ENCODE measurements at regions not wholly inside any gene's neighbourhood (a gene's known extent, or its start where the extent isn't known, plus 50 kb on each side); places are given as distances from the start of the nearest gene placed in this dataset.

DNA sequence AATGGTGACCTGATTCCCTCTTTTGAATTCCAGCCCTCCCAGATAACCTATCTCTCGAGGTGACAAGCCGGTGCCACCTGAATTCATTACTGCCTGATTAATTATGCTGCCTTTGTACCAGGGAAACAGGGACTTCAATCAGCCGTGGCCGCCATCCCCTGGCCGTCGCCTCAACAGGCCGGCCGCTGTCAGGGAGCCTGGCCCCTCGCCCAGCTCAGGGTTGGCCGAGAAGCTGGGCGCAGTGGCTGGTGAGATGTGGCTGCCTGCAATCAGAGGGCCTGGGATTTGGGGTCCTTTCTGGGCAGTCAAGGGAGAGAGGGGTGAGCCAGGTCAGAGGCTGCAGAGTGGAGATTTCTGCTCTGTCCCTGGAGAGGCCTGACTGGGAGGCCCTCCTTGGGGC lies 91.2 kb downstream of the KCTD15 start:
- POLR2A ChIA-PET: no interaction called here
- Mint-ChIP-seq H3K4me1 (ENCODE audit: low read depth, unreplicated experiment) (peaks cover 7% of the 10 kb centered on the region), H3K36me3 (ENCODE audit: insufficient read depth, unreplicated experiment) (no peaks in the 10 kb centered on the region), H3K27me3 (ENCODE audit: insufficient read depth, unreplicated experiment) (no peaks in the 10 kb centered on the region), H3K27ac (ENCODE audit: unreplicated experiment) (no peak overlapping the region), H3K4me3 (ENCODE audit: unreplicated experiment) (no peak overlapping the region), H3K9me3 (ENCODE audit: unreplicated experiment) (no peaks in the 10 kb centered on the region)
- intact Hi-C loops (cut with micrococcal nuclease; ENCODE audit: unreplicated experiment): no loop called here
- Histone ChIP-seq H3K27me3 (replicated peaks; ENCODE audit: control insufficient read depth, insufficient read depth, low read length) (no peaks in the 10 kb centered on the region), H3K9me3 (no peaks in the 10 kb centered on the region), H3K4me3 (ENCODE audit: low read depth, low read length) (no peak overlapping the region), H3K4me1 (no peaks in the 10 kb centered on the region), H3K36me3 (ENCODE audit: control insufficient read depth, insufficient read depth, low read length) (no peaks in the 10 kb centered on the region)
- DNase-seq: no peak
- TF ChIP-seq, protein P1, sequence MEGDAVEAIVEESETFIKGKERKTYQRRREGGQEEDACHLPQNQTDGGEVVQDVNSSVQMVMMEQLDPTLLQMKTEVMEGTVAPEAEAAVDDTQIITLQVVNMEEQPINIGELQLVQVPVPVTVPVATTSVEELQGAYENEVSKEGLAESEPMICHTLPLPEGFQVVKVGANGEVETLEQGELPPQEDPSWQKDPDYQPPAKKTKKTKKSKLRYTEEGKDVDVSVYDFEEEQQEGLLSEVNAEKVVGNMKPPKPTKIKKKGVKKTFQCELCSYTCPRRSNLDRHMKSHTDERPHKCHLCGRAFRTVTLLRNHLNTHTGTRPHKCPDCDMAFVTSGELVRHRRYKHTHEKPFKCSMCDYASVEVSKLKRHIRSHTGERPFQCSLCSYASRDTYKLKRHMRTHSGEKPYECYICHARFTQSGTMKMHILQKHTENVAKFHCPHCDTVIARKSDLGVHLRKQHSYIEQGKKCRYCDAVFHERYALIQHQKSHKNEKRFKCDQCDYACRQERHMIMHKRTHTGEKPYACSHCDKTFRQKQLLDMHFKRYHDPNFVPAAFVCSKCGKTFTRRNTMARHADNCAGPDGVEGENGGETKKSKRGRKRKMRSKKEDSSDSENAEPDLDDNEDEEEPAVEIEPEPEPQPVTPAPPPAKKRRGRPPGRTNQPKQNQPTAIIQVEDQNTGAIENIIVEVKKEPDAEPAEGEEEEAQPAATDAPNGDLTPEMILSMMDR (IDR thresholded peaks at IDR 0.05; ENCODE audit: insufficient read depth in 1 of 2, low read depth in 1 of 2, low read length in 1 of 2, severe bottlenecking in 1 of 2, unreplicated experiment in 1 of 2): no peak
- CTCF ChIA-PET: no interaction called here
- BruUV-seq (replicated peaks): no TSS peak

DNA sequence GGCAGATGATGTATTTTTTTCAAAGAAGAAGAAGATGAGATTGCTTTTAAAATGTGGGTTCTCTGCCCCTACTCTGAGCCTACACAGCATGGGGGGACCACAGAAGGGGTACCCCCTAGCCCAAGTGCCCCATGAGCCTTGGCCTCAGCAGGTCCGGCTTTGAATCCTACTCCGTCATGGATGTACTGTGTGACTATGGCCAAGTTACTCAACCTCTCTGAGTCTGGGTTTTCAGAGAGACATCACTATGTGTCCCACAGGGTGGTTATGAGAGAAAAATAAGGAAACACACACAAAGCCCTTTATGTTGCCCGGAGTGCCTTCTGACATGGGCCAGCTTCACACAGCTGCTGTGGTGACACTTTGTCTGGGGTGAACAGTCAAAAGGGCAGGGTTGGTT lies 92.0 kb downstream of the KCTD15 start:
- H3K4me1 Mint-ChIP-seq (ENCODE audit: low read depth, unreplicated experiment): peaks cover 7% of the 10 kb centered on the region
- H3K9me3 Mint-ChIP-seq (ENCODE audit: unreplicated experiment): no peaks in the 10 kb centered on the region
- H3K27me3 ChIP-seq (replicated peaks; ENCODE audit: control insufficient read depth, insufficient read depth, low read length): no peaks in the 10 kb centered on the region
- H3K36me3 Mint-ChIP-seq (ENCODE audit: insufficient read depth, unreplicated experiment): no peaks in the 10 kb centered on the region
- CTCF ChIA-PET: no interaction called here
- BruUV-seq (replicated peaks): no TSS peak
- POLR2A ChIA-PET: no interaction called here
- no peaks in the 10 kb centered on the region for H3K4me1 ChIP-seq
- H3K27me3 Mint-ChIP-seq (ENCODE audit: insufficient read depth, unreplicated experiment): peaks cover 2% of the 10 kb centered on the region
- intact Hi-C loops (cut with micrococcal nuclease; ENCODE audit: unreplicated experiment): no loop called here
- H3K4me3 Mint-ChIP-seq (ENCODE audit: unreplicated experiment): no peak overlapping the region
- no peaks in the 10 kb centered on the region for H3K9me3 ChIP-seq
- no peak overlapping the region for H3K27ac Mint-ChIP-seq (ENCODE audit: unreplicated experiment)
- DNase-seq: no peak
- TF ChIP-seq, protein P1 (IDR thresholded peaks at IDR 0.05; ENCODE audit: insufficient read depth in 1 of 2, low read depth in 1 of 2, low read length in 1 of 2, severe bottlenecking in 1 of 2, unreplicated experiment in 1 of 2): no peak
- no peaks in the 10 kb centered on the region for H3K36me3 ChIP-seq (ENCODE audit: control insufficient read depth, insufficient read depth, low read length)
- no peak overlapping the region for H3K4me3 ChIP-seq (ENCODE audit: low read depth, low read length)

DNA sequence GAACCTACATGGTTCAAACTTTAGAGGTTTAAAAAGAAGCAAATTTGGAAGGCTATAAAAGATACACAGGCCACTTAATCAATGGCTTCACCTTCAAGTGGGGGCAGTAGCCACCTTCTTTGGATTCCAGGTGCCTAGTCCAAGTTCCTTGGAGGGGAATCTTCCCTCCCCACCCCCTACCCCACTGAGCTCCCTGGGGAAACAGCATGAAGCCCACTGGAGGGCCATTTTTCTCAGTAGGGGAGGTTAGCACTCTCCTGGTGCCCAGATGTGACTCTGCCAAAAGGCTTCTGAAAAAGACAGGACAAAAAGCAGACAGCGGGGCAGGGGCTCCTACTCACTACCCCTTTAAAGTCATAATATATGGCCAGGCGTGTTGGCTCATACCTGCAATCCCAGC lies 93.9 kb downstream of the KCTD15 start:
- no peak for DNase-seq
- CTCF ChIA-PET: no interaction called here
- intact Hi-C loops (cut with micrococcal nuclease; ENCODE audit: unreplicated experiment): no loop called here
- BruUV-seq (replicated peaks): no TSS peak
- Mint-ChIP-seq H3K36me3 (ENCODE audit: insufficient read depth, unreplicated experiment) (no peaks in the 10 kb centered on the region), H3K9me3 (ENCODE audit: unreplicated experiment) (no peaks in the 10 kb centered on the region), H3K27ac (ENCODE audit: unreplicated experiment) (no peak overlapping the region), H3K4me1 (ENCODE audit: low read depth, unreplicated experiment) (no peaks in the 10 kb centered on the region), H3K4me3 (ENCODE audit: unreplicated experiment) (no peak overlapping the region), H3K27me3 (ENCODE audit: insufficient read depth, unreplicated experiment) (peaks cover 12% of the 10 kb centered on the region)
- no peaks in the 10 kb centered on the region for H3K4me1 ChIP-seq
- POLR2A ChIA-PET: no interaction called here
- no peak overlapping the region for H3K4me3 ChIP-seq (ENCODE audit: low read depth, low read length)
- H3K36me3 ChIP-seq (ENCODE audit: control insufficient read depth, insufficient read depth, low read length): no peaks in the 10 kb centered on the region
- H3K27me3 ChIP-seq (replicated peaks; ENCODE audit: control insufficient read depth, insufficient read depth, low read length): no peaks in the 10 kb centered on the region
- TF ChIP-seq, protein P1 (IDR thresholded peaks at IDR 0.05; ENCODE audit: insufficient read depth in 1 of 2, low read depth in 1 of 2, low read length in 1 of 2, severe bottlenecking in 1 of 2, unreplicated experiment in 1 of 2): no peak
- no peaks in the 10 kb centered on the region for H3K9me3 ChIP-seq

All from Caco-2 (cell line).